Activated naive CD8-positive, alpha-beta T cell treated with anti-CD3 and anti-CD28 coated beads for 36 hours (primary cell): ENCODE measurements at regions not wholly inside any gene's neighbourhood (a gene's known extent, or its start where the extent isn't known, plus 50 kb on each side); places are given as distances from the start of the nearest gene placed in this dataset.

ENCODE experiments used
- DNase-seq: peaks from one replicate; pipeline ENCODE4 v3.0.0; 2021
- H3K27ac Mint-ChIP-seq: one replicate; pipeline ENCODE4 v1.8.0; 2022; ENCODE audit warnings: mild to moderate bottlenecking, moderate library complexity, mixed read lengths
- H3K27me3 Mint-ChIP-seq: one replicate; pipeline ENCODE4 v1.8.0; 2022; ENCODE audit warnings: mild to moderate bottlenecking, mixed read lengths
- H3K36me3 Mint-ChIP-seq: one replicate; pipeline ENCODE4 v1.8.0; 2021; ENCODE audit warnings: mild to moderate bottlenecking, mixed read lengths
- H3K4me1 Mint-ChIP-seq: one replicate; pipeline ENCODE4 v1.8.0; 2021; ENCODE audit warnings: mixed read lengths
- H3K4me3 Mint-ChIP-seq: one replicate; pipeline ENCODE4 v1.8.0; 2022; ENCODE audit warnings: mild to moderate bottlenecking, moderate library complexity, mixed read lengths
- H3K9me3 Mint-ChIP-seq: one replicate; pipeline ENCODE4 v1.8.0; 2022; ENCODE audit warnings: mixed read lengths

- no peaks in the 10 kb centered on the region for H3K4me1 Mint-ChIP-seq
- H3K4me3 Mint-ChIP-seq: no peak overlapping the region
- H3K36me3 Mint-ChIP-seq: no peaks in the 10 kb centered on the region
- DNase-seq: no peak
- H3K9me3 Mint-ChIP-seq: no peaks in the 10 kb centered on the region
- H3K27ac Mint-ChIP-seq: no peak overlapping the region
- H3K27me3 Mint-ChIP-seq: no peaks in the 10 kb centered on the region
Measured at GRCh38 chr5:104218200-104218599, 655.6 kb upstream of the NUDT12 start.

GRCh38 chr5:104213216-104213615 lies 650.6 kb upstream of the NUDT12 start:
- Mint-ChIP-seq H3K9me3 (peaks cover 2% of the 10 kb centered on the region), H3K4me3 (no peak overlapping the region), H3K27ac (no peak overlapping the region), H3K27me3 (no peaks in the 10 kb centered on the region), H3K36me3 (no peaks in the 10 kb centered on the region), H3K4me1 (no peaks in the 10 kb centered on the region)
- DNase-seq: no peak

GRCh38 chr5:104199771-104200170 lies 637.2 kb upstream of the NUDT12 start:
- no peak overlapping the region for H3K27ac Mint-ChIP-seq
- no peaks in the 10 kb centered on the region for H3K27me3 Mint-ChIP-seq
- peaks cover 2% of the 10 kb centered on the region for H3K9me3 Mint-ChIP-seq
- DNase-seq: no peak
- H3K4me3 Mint-ChIP-seq: no peak overlapping the region
- no peaks in the 10 kb centered on the region for H3K4me1 Mint-ChIP-seq
- H3K36me3 Mint-ChIP-seq: no peaks in the 10 kb centered on the region

- Mint-ChIP-seq H3K4me1 (no peaks in the 10 kb centered on the region), H3K9me3 (peaks cover 2% of the 10 kb centered on the region), H3K27me3 (no peaks in the 10 kb centered on the region), H3K27ac (no peak overlapping the region), H3K36me3 (no peaks in the 10 kb centered on the region), H3K4me3 (no peak overlapping the region)
- no peak for DNase-seq
Measured at GRCh38 chr5:104198156-104198555, 635.6 kb upstream of the NUDT12 start.

- Mint-ChIP-seq H3K9me3 (peaks cover 13% of the 10 kb centered on the region), H3K27me3 (no peaks in the 10 kb centered on the region), H3K36me3 (no peaks in the 10 kb centered on the region), H3K4me3 (no peak overlapping the region), H3K4me1 (no peaks in the 10 kb centered on the region), H3K27ac (no peak overlapping the region)
- no peak for DNase-seq
Measured at GRCh38 chr5:104189909-104190308, 627.3 kb upstream of the NUDT12 start.

GRCh38 chr5:104189031-104189430 lies 626.4 kb upstream of the NUDT12 start:
- Mint-ChIP-seq H3K9me3 (peaks cover 13% of the 10 kb centered on the region), H3K27me3 (no peaks in the 10 kb centered on the region), H3K27ac (no peak overlapping the region), H3K36me3 (no peaks in the 10 kb centered on the region), H3K4me3 (no peak overlapping the region), H3K4me1 (no peaks in the 10 kb centered on the region)
- no peak for DNase-seq

- H3K4me3 Mint-ChIP-seq: no peak overlapping the region
- no peak overlapping the region for H3K27ac Mint-ChIP-seq
- H3K4me1 Mint-ChIP-seq: no peaks in the 10 kb centered on the region
- DNase-seq: no peak
- H3K9me3 Mint-ChIP-seq: peaks cover 13% of the 10 kb centered on the region
- no peaks in the 10 kb centered on the region for H3K27me3 Mint-ChIP-seq
- no peaks in the 10 kb centered on the region for H3K36me3 Mint-ChIP-seq
Measured at GRCh38 chr5:104187656-104188055, 625.1 kb upstream of the NUDT12 start.

GRCh38 chr5:104186510-104186909 lies 623.9 kb upstream of the NUDT12 start:
- Mint-ChIP-seq H3K27ac (no peak overlapping the region), H3K9me3 (peaks cover 15% of the 10 kb centered on the region), H3K4me1 (no peaks in the 10 kb centered on the region), H3K36me3 (no peaks in the 10 kb centered on the region), H3K4me3 (no peak overlapping the region), H3K27me3 (no peaks in the 10 kb centered on the region)
- DNase-seq: no peak

- Mint-ChIP-seq H3K4me3 (no peak overlapping the region), H3K9me3 (peaks cover 15% of the 10 kb centered on the region), H3K36me3 (no peaks in the 10 kb centered on the region), H3K4me1 (no peaks in the 10 kb centered on the region), H3K27ac (no peak overlapping the region), H3K27me3 (no peaks in the 10 kb centered on the region)
- DNase-seq: no peak
Measured at GRCh38 chr5:104186100-104186499, 623.5 kb upstream of the NUDT12 start.

- H3K4me3 Mint-ChIP-seq: no peak overlapping the region
- H3K27me3 Mint-ChIP-seq: no peaks in the 10 kb centered on the region
- H3K9me3 Mint-ChIP-seq: peaks cover 26% of the 10 kb centered on the region
- H3K27ac Mint-ChIP-seq: no peak overlapping the region
- DNase-seq: no peak
- H3K36me3 Mint-ChIP-seq: no peaks in the 10 kb centered on the region
- H3K4me1 Mint-ChIP-seq: no peaks in the 10 kb centered on the region
Measured at GRCh38 chr5:104184264-104184663, 621.7 kb upstream of the NUDT12 start.

GRCh38 chr5:104178829-104179456 lies 616.4 kb upstream of the NUDT12 start:
- H3K36me3 Mint-ChIP-seq: no peaks in the 10 kb centered on the region
- DNase-seq: peak; percentile 15

GRCh38 chr5:104178066-104178465 lies 615.5 kb upstream of the NUDT12 start:
- no peak for DNase-seq
- Mint-ChIP-seq H3K27me3 (no peaks in the 10 kb centered on the region), H3K4me1 (no peaks in the 10 kb centered on the region), H3K36me3 (no peaks in the 10 kb centered on the region), H3K27ac (no peak overlapping the region), H3K4me3 (no peak overlapping the region), H3K9me3 (peaks cover 24% of the 10 kb centered on the region)

More at GRCh38 chr5:104178829-104179456, 616.4 kb upstream of the NUDT12 start:
- Mint-ChIP-seq H3K9me3 (peaks cover 24% of the 10 kb centered on the region), H3K27ac (no peak overlapping the region), H3K4me1 (no peaks in the 10 kb centered on the region), H3K4me3 (no peak overlapping the region), H3K27me3 (no peaks in the 10 kb centered on the region)

- peaks cover 24% of the 10 kb centered on the region for H3K9me3 Mint-ChIP-seq
- no peak for DNase-seq
- H3K36me3 Mint-ChIP-seq: no peaks in the 10 kb centered on the region
- H3K4me1 Mint-ChIP-seq: no peaks in the 10 kb centered on the region
- no peaks in the 10 kb centered on the region for H3K27me3 Mint-ChIP-seq
- no peak overlapping the region for H3K4me3 Mint-ChIP-seq
- no peak overlapping the region for H3K27ac Mint-ChIP-seq
Measured at GRCh38 chr5:104177651-104178050, 615.1 kb upstream of the NUDT12 start.

GRCh38 chr5:104172976-104173375 lies 610.4 kb upstream of the NUDT12 start:
- Mint-ChIP-seq H3K27me3 (no peaks in the 10 kb centered on the region), H3K4me1 (no peaks in the 10 kb centered on the region), H3K27ac (no peak overlapping the region), H3K9me3 (no peaks in the 10 kb centered on the region), H3K36me3 (no peaks in the 10 kb centered on the region), H3K4me3 (no peak overlapping the region)
- no peak for DNase-seq

- no peak overlapping the region for H3K27ac Mint-ChIP-seq
- no peaks in the 10 kb centered on the region for H3K9me3 Mint-ChIP-seq
- H3K36me3 Mint-ChIP-seq: no peaks in the 10 kb centered on the region
- no peaks in the 10 kb centered on the region for H3K4me1 Mint-ChIP-seq
- no peaks in the 10 kb centered on the region for H3K27me3 Mint-ChIP-seq
- no peak for DNase-seq
- H3K4me3 Mint-ChIP-seq: no peak overlapping the region
Measured at GRCh38 chr5:104171958-104172690, 609.5 kb upstream of the NUDT12 start.

GRCh38 chr5:104170926-104171325 lies 608.3 kb upstream of the NUDT12 start:
- Mint-ChIP-seq H3K27ac (no peak overlapping the region), H3K27me3 (no peaks in the 10 kb centered on the region), H3K4me3 (no peak overlapping the region), H3K36me3 (no peaks in the 10 kb centered on the region), H3K9me3 (no peaks in the 10 kb centered on the region), H3K4me1 (no peaks in the 10 kb centered on the region)
- DNase-seq: no peak
